HFFc6 (cell line): ENCODE measurements at regions not wholly inside any gene's neighbourhood (a gene's known extent, or its start where the extent isn't known, plus 50 kb on each side); places are given as distances from the start of the nearest gene placed in this dataset.

ENCODE experiments used
- DNase-seq: peaks from one replicate; pipeline ENCODE4 v3.0.0-alpha.2; 2018
- H3K27ac Mint-ChIP-seq: 2 replicates; pipeline ENCODE4 v1.8.0; 2020; ENCODE audit warnings: mild to moderate bottlenecking, mixed read lengths
- H3K27me3 Mint-ChIP-seq: 2 replicates; pipeline ENCODE4 v1.8.0; 2021; ENCODE audit warnings: mild to moderate bottlenecking, moderate library complexity, mixed read lengths; ENCODE audit not compliant: insufficient read depth
- H3K36me3 Mint-ChIP-seq: 2 replicates; pipeline ENCODE4 v1.8.0; 2021; ENCODE audit warnings: low read depth, mixed read lengths
- H3K4me1 Mint-ChIP-seq: 2 replicates; pipeline ENCODE4 v1.8.0; 2020; ENCODE audit warnings: low read depth, mixed read lengths
- H3K4me3 Mint-ChIP-seq: 2 replicates; pipeline ENCODE4 v1.8.0; 2020; ENCODE audit warnings: mild to moderate bottlenecking, moderate library complexity, mixed read lengths
- H3K9me3 Mint-ChIP-seq: 2 replicates; pipeline ENCODE4 v1.8.0; 2020; ENCODE audit warnings: mild to moderate bottlenecking, mixed read lengths
- TF ChIP-seq, protein P1 (sequence below): fragments of 200-600 bp; sonication (generic); IDR thresholded peaks from 2 replicates; pipeline ENCODE4 v1.5.0; 2021; ENCODE audit warnings: antibody characterized with exemption, mild to moderate bottlenecking

DNA sequence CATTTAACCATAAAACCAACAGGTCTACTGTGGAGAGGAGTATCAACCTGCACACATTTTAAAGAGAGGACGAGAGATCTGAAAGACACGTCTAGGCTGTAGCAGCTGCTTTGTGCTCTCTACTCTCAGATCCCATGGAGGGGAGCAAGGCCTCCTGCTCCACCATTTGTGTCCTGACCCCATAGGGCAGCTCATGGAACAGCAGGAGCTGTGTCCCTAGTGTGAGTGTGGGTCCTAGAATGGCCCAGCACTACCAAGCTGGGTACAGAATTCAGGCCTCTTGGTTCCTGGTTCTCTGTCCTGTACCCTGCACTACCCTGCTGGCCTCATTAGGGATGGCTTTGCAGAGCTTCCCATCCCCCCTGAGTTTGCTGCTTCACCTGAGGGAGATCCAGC is 76.5 kb downstream of the DHCR7 start:
- TF ChIP-seq, protein P1, sequence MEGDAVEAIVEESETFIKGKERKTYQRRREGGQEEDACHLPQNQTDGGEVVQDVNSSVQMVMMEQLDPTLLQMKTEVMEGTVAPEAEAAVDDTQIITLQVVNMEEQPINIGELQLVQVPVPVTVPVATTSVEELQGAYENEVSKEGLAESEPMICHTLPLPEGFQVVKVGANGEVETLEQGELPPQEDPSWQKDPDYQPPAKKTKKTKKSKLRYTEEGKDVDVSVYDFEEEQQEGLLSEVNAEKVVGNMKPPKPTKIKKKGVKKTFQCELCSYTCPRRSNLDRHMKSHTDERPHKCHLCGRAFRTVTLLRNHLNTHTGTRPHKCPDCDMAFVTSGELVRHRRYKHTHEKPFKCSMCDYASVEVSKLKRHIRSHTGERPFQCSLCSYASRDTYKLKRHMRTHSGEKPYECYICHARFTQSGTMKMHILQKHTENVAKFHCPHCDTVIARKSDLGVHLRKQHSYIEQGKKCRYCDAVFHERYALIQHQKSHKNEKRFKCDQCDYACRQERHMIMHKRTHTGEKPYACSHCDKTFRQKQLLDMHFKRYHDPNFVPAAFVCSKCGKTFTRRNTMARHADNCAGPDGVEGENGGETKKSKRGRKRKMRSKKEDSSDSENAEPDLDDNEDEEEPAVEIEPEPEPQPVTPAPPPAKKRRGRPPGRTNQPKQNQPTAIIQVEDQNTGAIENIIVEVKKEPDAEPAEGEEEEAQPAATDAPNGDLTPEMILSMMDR = no peak
- no peaks in the 10 kb centered on the region for H3K4me1 Mint-ChIP-seq
- no peak for DNase-seq
- peaks cover 7% of the 10 kb centered on the region; the same call in 1 of the 2 replicates for H3K27me3 Mint-ChIP-seq
- no peak overlapping the region for H3K27ac Mint-ChIP-seq
- no peaks in the 10 kb centered on the region for H3K36me3 Mint-ChIP-seq
- H3K4me3 Mint-ChIP-seq = no peak overlapping the region
- peaks cover 9% of the 10 kb centered on the region; the same call in 1 of the 2 replicates for H3K9me3 Mint-ChIP-seq

DNA sequence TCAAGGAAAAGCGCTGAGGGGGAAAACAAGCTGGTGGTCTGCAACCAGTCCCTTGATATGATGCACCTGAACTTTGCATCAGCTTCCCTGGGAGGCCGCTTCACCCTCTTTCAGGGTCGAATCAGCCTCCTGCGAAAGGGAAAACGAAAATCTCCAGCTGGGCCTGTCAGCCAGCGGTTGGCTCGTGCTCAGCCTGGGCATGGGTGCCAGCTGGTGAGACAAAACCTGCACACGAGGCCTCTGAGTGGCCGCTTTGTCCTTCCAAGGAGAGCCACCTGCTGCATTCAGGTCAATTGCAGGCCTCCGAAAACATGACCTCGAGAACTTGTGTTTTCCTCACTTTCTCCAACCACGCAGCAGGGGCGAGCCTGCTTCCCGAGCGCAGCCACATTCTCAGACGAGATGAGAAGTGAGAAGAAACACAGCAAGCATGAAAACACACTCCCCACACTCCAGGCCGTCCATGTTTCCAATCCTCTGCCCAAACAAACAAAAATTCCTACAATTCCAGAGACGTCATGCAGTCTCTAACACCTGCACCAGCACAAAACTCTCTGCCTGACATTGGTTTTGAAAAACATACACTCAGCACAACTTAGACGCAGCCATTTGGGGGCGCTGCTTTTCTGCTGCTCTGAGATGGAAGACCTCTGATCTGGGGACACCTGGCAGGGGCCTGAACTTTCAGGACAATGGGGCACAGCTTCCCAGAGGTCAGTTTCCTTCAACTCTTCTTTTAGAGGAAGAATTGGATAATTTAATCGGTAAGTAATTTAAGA is 77.1 kb downstream of the DHCR7 start:
- H3K36me3 Mint-ChIP-seq = no peaks in the 10 kb centered on the region
- TF ChIP-seq, protein P1 = 0 out of 2 replicates have a peak, but pooled peaks have one; percentile 11
- no peak for DNase-seq
- H3K27ac Mint-ChIP-seq = no peak overlapping the region
- H3K9me3 Mint-ChIP-seq = peaks cover 9% of the 10 kb centered on the region; the same call in 1 of the 2 replicates
- H3K4me3 Mint-ChIP-seq = no peak overlapping the region
- H3K27me3 Mint-ChIP-seq = peaks cover 12% of the 10 kb centered on the region; the same call in 1 of the 2 replicates
- no peaks in the 10 kb centered on the region for H3K4me1 Mint-ChIP-seq

DNA sequence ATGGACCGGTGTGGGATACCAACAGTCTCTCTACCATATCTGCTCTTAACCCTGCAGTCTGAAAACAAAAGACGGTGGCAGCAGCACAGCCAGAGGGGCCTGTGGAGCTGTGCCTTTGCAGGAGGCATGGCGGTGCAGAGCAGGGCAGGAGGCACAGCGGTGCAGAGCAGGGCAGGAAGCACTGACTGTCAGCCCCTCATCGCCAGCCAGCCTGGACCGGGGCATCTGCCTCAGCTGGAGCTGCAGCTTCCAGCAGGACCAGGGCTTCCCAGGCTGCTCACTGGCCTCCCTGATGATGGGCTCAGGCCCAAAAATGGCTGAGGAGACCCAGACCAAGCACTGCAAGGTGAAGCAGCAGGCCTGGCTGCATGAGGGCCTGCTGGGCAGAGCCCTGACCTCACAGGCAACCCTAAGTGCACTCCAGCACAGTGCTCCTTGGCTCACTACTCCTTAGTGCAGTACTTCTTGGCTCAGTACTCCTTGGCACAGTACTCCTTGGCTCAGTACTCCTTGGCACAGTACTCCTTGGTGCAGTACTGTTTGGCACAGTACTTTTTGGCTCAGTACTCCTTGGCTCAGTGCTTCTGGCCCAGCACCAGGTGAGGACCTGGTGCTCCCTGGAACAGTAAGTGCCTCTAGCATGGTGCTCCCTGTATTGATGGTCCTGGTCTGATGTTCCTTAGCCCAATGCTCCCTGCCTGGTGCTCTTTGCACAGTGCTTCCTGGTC is 78.0 kb downstream of the DHCR7 start:
- no peak overlapping the region for H3K4me3 Mint-ChIP-seq
- TF ChIP-seq, protein P1 = no peak
- peaks cover 12% of the 10 kb centered on the region; the same call in 1 of the 2 replicates for H3K27me3 Mint-ChIP-seq
- no peak overlapping the region for H3K27ac Mint-ChIP-seq
- H3K4me1 Mint-ChIP-seq = no peaks in the 10 kb centered on the region
- H3K9me3 Mint-ChIP-seq = peaks cover 9% of the 10 kb centered on the region; the same call in 1 of the 2 replicates
- no peaks in the 10 kb centered on the region for H3K36me3 Mint-ChIP-seq
- DNase-seq = no peak

DNA sequence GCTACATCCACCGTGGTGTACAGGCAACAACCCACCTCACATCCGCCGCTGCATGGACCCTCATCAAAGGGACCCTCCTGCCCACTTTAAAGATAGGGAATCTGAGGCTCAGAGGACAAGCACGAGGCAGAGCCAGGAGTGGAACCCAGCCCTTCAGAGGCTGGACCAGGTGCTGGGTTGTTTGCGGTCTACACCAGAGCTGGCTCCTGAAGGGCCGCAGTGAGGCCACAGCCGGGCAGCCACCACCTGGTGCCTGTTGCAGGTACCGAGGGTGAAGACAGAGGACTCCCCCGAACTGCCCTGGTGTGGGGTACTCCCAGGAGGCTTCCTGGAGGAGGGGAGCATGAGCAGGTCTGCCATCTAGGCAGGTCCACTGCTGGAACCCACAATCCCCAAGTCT is 78.8 kb downstream of the DHCR7 start:
- no peak overlapping the region for H3K4me3 Mint-ChIP-seq
- TF ChIP-seq, protein P1 = no peak
- no peak for DNase-seq
- H3K27me3 Mint-ChIP-seq = peaks cover 12% of the 10 kb centered on the region; the same call in 1 of the 2 replicates
- no peak overlapping the region for H3K27ac Mint-ChIP-seq
- no peaks in the 10 kb centered on the region for H3K4me1 Mint-ChIP-seq
- peaks cover 9% of the 10 kb centered on the region; the same call in 1 of the 2 replicates for H3K9me3 Mint-ChIP-seq
- no peaks in the 10 kb centered on the region for H3K36me3 Mint-ChIP-seq

DNA sequence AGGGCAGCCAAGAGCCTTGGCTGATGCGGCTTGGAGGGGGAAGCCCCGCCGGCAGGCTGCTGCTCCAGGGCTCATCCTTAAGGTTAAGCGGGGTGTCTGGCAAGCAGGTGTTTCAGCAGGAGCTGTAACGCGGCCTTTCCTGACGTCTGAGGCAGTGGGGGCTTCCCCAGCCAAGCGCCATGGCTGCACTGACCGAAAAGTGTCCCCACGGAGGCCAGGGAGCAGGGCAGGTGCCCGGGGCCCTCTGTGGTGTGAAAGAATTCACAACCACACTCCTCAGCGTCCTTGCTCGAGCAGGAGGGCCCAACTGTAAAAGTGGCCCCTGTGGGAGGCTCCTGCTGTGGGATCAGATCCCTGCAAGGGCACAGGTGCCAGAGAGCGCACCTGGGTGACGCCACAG is 79.2 kb downstream of the DHCR7 start:
- peaks cover 12% of the 10 kb centered on the region; the same call in 1 of the 2 replicates for H3K27me3 Mint-ChIP-seq
- no peak overlapping the region for H3K27ac Mint-ChIP-seq
- H3K4me1 Mint-ChIP-seq = no peaks in the 10 kb centered on the region
- H3K4me3 Mint-ChIP-seq = no peak overlapping the region
- H3K9me3 Mint-ChIP-seq = peaks cover 9% of the 10 kb centered on the region; the same call in 1 of the 2 replicates
- no peak for DNase-seq
- TF ChIP-seq, protein P1 = no peak
- H3K36me3 Mint-ChIP-seq = no peaks in the 10 kb centered on the region
